SK-N-SH treated with all-trans-retinoic acid at 6 μM for 48 hours (cell line): ENCODE measurements at regions not wholly inside any gene's neighbourhood (a gene's known extent, or its start where the extent isn't known, plus 50 kb on each side); places are given as distances from the start of the nearest gene placed in this dataset.
"Not testable (repeated sequence)": the region's sequence is repeated elsewhere in the genome, so short reads cannot be mapped to it uniquely, and the experiment has no call there.

Experiments
- ATAC-seq: fragments of 200-7000 bp; cut with Tn5 transposase; 3 replicates; pipeline ENCODE4 v1.9.1; 2020; ENCODE audit warnings: mild to moderate bottlenecking, moderate library complexity
- ARNTL ChIP-seq: fragments of 450-650 bp; formaldehyde crosslinking; IDR thresholded peaks from 2 replicates; pipeline ENCODE4 v1.5.0; 2020; ENCODE audit warnings: low read depth, mild to moderate bottlenecking, moderate library complexity, borderline replicate concordance
- CREB5 ChIP-seq: fragments of 250-450 bp; sonication (Bioruptor Pico); IDR thresholded peaks from 2 replicates; pipeline ENCODE4 v1.5.1; 2020; ENCODE audit warnings: low read depth, mild to moderate bottlenecking, moderate library complexity
- CSDC2 ChIP-seq: fragments of 250-450 bp; sonication (Bioruptor Pico); IDR thresholded peaks from 2 replicates; pipeline ENCODE4 v1.5.0; 2020; ENCODE audit warnings: mild to moderate bottlenecking, moderate library complexity
- CSRNP3 ChIP-seq: fragments of 250-450 bp; sonication (Bioruptor Pico); IDR thresholded peaks from 2 replicates; pipeline ENCODE4 v1.5.1; 2021; ENCODE audit warnings: mild to moderate bottlenecking, moderate library complexity
- ESRRG ChIP-seq: fragments of 250-450 bp; sonication (Bioruptor Pico); IDR thresholded peaks from 2 replicates; pipeline ENCODE4 v1.6.1; 2021; ENCODE audit warnings: mild to moderate bottlenecking
- ISL1 ChIP-seq: fragments of 250-450 bp; sonication (Bioruptor Pico); IDR thresholded peaks from 2 replicates; pipeline ENCODE4 v2.1.2; 2022; ENCODE audit warnings: mild to moderate bottlenecking, moderate library complexity
- OSR1 ChIP-seq: fragments of 250-450 bp; sonication (Bioruptor Pico); IDR thresholded peaks from 2 replicates; pipeline ENCODE4 v1.8.0; 2022; ENCODE audit warnings: moderate library complexity, mild to moderate bottlenecking, inconsistent platforms
- RARB ChIP-seq: fragments of 250-450 bp; sonication (Bioruptor Pico); IDR thresholded peaks from 2 replicates; pipeline ENCODE4 v1.8.0; 2021; ENCODE audit warnings: mild to moderate bottlenecking, moderate library complexity
- SNAI2 ChIP-seq: fragments of 250-450 bp; sonication (Bioruptor Pico); IDR thresholded peaks from 2 replicates; pipeline ENCODE4 v1.5.0; 2020; ENCODE audit warnings: mild to moderate bottlenecking, moderate library complexity
- TCF4 ChIP-seq: fragments of 250-450 bp; sonication (Bioruptor Pico); IDR thresholded peaks from 2 replicates; pipeline ENCODE4 v1.8.0; 2021; ENCODE audit warnings: mild to moderate bottlenecking, moderate library complexity, borderline replicate concordance
- TOX ChIP-seq: fragments of 250-450 bp; sonication (Bioruptor Pico); IDR thresholded peaks from 2 replicates; pipeline ENCODE4 v1.8.0; 2021; ENCODE audit warnings: mild to moderate bottlenecking, moderate library complexity, borderline replicate concordance
- ZC3H10 ChIP-seq: fragments of 250-450 bp; sonication (Bioruptor Pico); IDR thresholded peaks from 2 replicates; pipeline ENCODE4 v1.5.1; 2021; ENCODE audit warnings: mild to moderate bottlenecking, moderate library complexity
- ZFP3 ChIP-seq: fragments of 250-450 bp; sonication (Bioruptor Pico); IDR thresholded peaks from 2 replicates; pipeline ENCODE4 v1.5.0; 2020; ENCODE audit warnings: mild to moderate bottlenecking, moderate library complexity
- ZFP30 ChIP-seq: fragments of 450-650 bp; formaldehyde crosslinking; IDR thresholded peaks from 2 replicates; pipeline ENCODE4 v1.5.0; 2022; ENCODE audit warnings: mild to moderate bottlenecking, moderate library complexity
- ZNF70 ChIP-seq: fragments of 450-650 bp; formaldehyde crosslinking; IDR thresholded peaks from 2 replicates; pipeline ENCODE4 v1.5.0; 2020; ENCODE audit warnings: mild to moderate bottlenecking, moderate library complexity
- TF ChIP-seq, protein P1 (sequence below): fragments of 250-450 bp; sonication (Bioruptor Pico); IDR thresholded peaks from 2 replicates; pipeline ENCODE4 v1.8.0; 2020; ENCODE audit warnings: mild to moderate bottlenecking, moderate library complexity, borderline replicate concordance
- TF ChIP-seq, protein P2 (sequence below): fragments of 250-450 bp; sonication (Bioruptor Pico); IDR thresholded peaks from 2 replicates; pipeline ENCODE4 v1.8.0; 2021; ENCODE audit warnings: low read depth, mild to moderate bottlenecking, moderate library complexity, borderline replicate concordance
- TF ChIP-seq, protein P3 (sequence below): fragments of 250-450 bp; sonication (Bioruptor Pico); IDR thresholded peaks from 2 replicates; pipeline ENCODE4 v1.5.0; 2020; ENCODE audit warnings: mild to moderate bottlenecking, moderate library complexity

- no peak for ATAC-seq
- TF ChIP-seq ZFP30, result no peak
- TF ChIP-seq ZC3H10 (CRISPR knock-in tag), result no peak
- TF ChIP-seq, all 23 proteins: peak for 0
Observed at GRCh38 chr15:31223478-31224350, 102.9 kb upstream of the KLF13 start.

DNA sequence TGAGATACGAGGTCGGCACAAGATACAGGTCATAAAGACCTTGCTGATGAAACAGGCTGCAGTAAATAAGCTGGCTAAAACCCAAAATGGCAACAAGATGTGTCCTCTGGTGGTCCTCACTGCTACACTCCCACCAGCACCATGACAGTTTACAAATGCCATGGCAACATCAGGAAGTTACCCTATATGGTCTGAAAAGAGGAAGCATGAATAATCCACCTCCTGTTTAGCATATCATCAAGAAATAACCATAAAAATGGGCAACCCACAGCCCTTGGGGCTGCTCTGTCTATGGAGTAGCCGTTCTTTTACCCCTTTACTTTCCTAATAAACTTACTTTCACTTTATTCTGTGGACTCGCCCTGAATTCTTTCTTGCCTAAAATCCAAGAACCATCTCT lies 102.0 kb upstream of the KLF13 start:
- not testable (repeated sequence) for ATAC-seq

DNA sequence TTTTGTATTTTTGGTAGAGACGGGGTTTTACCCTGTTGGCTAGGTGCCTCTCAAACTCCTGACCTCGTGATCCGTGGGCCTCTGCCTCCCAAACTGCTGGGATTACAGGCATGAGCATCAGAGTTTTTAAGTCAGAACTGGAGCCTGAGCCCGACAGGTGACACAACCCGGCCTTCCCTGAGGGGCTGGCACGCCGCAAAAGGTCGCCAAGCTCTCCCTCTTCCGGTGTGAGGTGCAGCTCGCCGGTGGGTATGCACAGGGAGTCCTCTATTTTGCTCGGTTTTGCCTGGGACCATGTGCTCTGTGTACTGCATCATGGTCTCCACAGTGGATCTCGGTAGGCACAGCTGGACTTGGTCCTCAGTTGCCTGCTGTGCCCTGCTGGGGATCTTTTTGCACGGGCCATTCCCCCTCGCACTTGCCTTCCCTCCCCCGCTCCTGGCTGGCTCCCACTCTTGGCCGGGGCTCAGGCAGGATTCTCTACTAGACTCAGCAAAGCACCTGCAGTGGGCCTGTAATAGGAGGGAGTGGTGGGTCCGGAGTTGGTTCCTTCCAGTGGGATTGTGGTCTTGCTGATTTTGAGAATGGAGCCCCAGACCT lies 101.2 kb upstream of the KLF13 start:
- no peak for ATAC-seq
- TF ChIP-seq ISL1, result no peak
- no peak for TF ChIP-seq ZFP30
- TF ChIP-seq ESRRG (CRISPR knock-in tag), result no peak
- TF ChIP-seq CSDC2 (CRISPR knock-in tag), result no peak
- TF ChIP-seq OSR1 (CRISPR knock-in tag), result no peak
- no peak for TF ChIP-seq CSRNP3 (CRISPR knock-in tag)
- TF ChIP-seq TOX (CRISPR knock-in tag), result no peak
- TF ChIP-seq ZFP3, result no peak
- TF ChIP-seq, all 23 proteins: peak for 0

DNA sequence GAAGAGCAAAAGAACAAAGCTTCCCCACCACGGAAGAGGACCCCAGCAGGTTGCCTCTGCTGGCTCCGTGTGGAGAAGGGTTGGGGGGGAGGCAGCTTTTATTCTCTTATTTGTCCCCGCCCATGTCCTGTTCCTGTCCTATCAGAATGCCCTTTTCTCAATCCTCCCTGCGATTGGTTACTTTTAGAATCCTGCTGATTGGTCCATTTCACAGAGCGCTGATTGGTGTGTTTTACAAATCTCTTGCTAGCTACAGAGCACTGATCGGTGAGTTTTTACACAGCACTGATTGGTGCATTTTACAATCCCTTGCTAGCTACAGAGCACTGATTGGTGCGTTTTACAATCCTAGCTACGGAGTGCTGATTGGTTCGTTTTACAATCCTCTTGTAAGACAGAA lies 100.6 kb upstream of the KLF13 start:
- TF ChIP-seq CSDC2 (CRISPR knock-in tag), result no peak
- TF ChIP-seq SNAI2 (CRISPR knock-in tag), result no peak
- no peak for TF ChIP-seq ARNTL
- no peak for TF ChIP-seq OSR1 (CRISPR knock-in tag)
- no peak for ATAC-seq

DNA sequence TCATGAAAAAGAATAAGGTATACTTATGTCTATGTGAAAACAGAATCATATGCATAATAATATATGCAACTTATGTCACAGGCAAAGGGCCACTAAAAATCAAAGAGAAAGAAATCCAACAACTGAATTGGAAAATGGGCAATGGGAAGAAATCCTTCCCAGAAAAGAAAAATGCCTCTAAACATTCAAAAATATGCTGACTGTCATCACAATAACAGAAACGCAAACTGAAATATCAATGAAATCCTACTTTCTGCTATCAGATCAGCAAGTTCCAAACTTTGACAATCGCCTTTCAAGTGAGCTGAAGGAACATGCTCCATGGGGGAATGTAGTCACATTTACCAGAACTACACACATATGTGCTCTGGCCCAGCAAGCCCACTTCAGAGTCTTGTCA lies 99.4 kb upstream of the KLF13 start:
- ATAC-seq, result no peak
- TF ChIP-seq CREB5 (CRISPR knock-in tag), result no peak
- no peak for TF ChIP-seq ZFP30
- no peak for TF ChIP-seq TCF4 (CRISPR knock-in tag)
- TF ChIP-seq, protein P1, sequence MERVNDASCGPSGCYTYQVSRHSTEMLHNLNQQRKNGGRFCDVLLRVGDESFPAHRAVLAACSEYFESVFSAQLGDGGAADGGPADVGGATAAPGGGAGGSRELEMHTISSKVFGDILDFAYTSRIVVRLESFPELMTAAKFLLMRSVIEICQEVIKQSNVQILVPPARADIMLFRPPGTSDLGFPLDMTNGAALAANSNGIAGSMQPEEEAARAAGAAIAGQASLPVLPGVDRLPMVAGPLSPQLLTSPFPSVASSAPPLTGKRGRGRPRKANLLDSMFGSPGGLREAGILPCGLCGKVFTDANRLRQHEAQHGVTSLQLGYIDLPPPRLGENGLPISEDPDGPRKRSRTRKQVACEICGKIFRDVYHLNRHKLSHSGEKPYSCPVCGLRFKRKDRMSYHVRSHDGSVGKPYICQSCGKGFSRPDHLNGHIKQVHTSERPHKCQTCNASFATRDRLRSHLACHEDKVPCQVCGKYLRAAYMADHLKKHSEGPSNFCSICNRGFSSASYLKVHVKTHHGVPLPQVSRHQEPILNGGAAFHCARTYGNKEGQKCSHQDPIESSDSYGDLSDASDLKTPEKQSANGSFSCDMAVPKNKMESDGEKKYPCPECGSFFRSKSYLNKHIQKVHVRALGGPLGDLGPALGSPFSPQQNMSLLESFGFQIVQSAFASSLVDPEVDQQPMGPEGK (CRISPR knock-in tag), result no peak
- no peak for TF ChIP-seq RARB (CRISPR knock-in tag)
- TF ChIP-seq, protein P2, sequence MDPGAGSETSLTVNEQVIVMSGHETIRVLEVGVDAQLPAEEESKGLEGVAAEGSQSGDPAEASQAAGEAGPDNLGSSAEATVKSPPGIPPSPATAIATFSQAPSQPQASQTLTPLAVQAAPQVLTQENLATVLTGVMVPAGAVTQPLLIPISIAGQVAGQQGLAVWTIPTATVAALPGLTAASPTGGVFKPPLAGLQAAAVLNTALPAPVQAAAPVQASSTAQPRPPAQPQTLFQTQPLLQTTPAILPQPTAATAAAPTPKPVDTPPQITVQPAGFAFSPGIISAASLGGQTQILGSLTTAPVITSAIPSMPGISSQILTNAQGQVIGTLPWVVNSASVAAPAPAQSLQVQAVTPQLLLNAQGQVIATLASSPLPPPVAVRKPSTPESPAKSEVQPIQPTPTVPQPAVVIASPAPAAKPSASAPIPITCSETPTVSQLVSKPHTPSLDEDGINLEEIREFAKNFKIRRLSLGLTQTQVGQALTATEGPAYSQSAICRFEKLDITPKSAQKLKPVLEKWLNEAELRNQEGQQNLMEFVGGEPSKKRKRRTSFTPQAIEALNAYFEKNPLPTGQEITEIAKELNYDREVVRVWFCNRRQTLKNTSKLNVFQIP (CRISPR knock-in tag), result no peak
- TF ChIP-seq ARNTL, result no peak
- no peak for TF ChIP-seq CSRNP3 (CRISPR knock-in tag)
- no peak for TF ChIP-seq ZC3H10 (CRISPR knock-in tag)
- TF ChIP-seq TOX (CRISPR knock-in tag), result no peak
- TF ChIP-seq ESRRG (CRISPR knock-in tag), result no peak
- TF ChIP-seq ZNF70 (CRISPR knock-in tag), result no peak
- TF ChIP-seq, protein P3, sequence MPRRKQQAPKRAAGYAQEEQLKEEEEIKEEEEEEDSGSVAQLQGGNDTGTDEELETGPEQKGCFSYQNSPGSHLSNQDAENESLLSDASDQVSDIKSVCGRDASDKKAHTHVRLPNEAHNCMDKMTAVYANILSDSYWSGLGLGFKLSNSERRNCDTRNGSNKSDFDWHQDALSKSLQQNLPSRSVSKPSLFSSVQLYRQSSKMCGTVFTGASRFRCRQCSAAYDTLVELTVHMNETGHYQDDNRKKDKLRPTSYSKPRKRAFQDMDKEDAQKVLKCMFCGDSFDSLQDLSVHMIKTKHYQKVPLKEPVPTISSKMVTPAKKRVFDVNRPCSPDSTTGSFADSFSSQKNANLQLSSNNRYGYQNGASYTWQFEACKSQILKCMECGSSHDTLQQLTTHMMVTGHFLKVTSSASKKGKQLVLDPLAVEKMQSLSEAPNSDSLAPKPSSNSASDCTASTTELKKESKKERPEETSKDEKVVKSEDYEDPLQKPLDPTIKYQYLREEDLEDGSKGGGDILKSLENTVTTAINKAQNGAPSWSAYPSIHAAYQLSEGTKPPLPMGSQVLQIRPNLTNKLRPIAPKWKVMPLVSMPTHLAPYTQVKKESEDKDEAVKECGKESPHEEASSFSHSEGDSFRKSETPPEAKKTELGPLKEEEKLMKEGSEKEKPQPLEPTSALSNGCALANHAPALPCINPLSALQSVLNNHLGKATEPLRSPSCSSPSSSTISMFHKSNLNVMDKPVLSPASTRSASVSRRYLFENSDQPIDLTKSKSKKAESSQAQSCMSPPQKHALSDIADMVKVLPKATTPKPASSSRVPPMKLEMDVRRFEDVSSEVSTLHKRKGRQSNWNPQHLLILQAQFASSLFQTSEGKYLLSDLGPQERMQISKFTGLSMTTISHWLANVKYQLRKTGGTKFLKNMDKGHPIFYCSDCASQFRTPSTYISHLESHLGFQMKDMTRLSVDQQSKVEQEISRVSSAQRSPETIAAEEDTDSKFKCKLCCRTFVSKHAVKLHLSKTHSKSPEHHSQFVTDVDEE (CRISPR knock-in tag), result no peak
